HEK293T (cell line): ENCODE measurements at regions not wholly inside any gene's neighbourhood (a gene's known extent, or its start where the extent isn't known, plus 50 kb on each side); places are given as distances from the start of the nearest gene placed in this dataset.

ENCODE experiments used
- CTCF ChIA-PET: fragments of 350-600 bp; formaldehyde crosslinking; extraction: SDS; loops from one replicate; lab custom pipeline; 2021; ENCODE audit warnings: antibody characterized with exemption, inconsistent platforms; lab: Yijun Ruan, JAX
- POLR2A ChIA-PET: fragments of 350-600 bp; formaldehyde crosslinking; extraction: SDS; loops from one replicate; lab custom pipeline; 2020; ENCODE audit warnings: antibody characterized with exemption, inconsistent platforms; lab: Yijun Ruan, JAX
- DNase-seq: peaks from one replicate; pipeline ENCODE4 v3.0.0; 2012; ENCODE audit warnings: mixed read lengths; ENCODE audit errors: extremely low spot score
- ARNT ChIP-seq: fragments of 450-650 bp; IDR thresholded peaks from 2 replicates; pipeline ENCODE4 v1.6.1; 2017; ENCODE audit warnings: mild to moderate bottlenecking
- BHLHE40 ChIP-seq: fragments of 450-650 bp; IDR thresholded peaks from 2 replicates; pipeline ENCODE4 v1.6.1; 2016; ENCODE audit warnings: mild to moderate bottlenecking, moderate library complexity, borderline replicate concordance
- CTBP1 ChIP-seq: fragments of 450-650 bp; IDR thresholded peaks from 2 replicates; pipeline ENCODE4 v1.6.1; 2016; ENCODE audit warnings: borderline replicate concordance
- ELF4 ChIP-seq: fragments of 450-650 bp; IDR thresholded peaks from 2 replicates; pipeline ENCODE4 v1.6.1; 2017; ENCODE audit warnings: antibody characterized with exemption
- FOXA1 ChIP-seq: fragments of 450-650 bp; IDR thresholded peaks from 2 replicates; pipeline ENCODE4 v1.6.1; 2016; ENCODE audit warnings: mild to moderate bottlenecking
- FOXK2 ChIP-seq: fragments of 450-650 bp; IDR thresholded peaks from 2 replicates; pipeline ENCODE4 v1.6.1; 2016; ENCODE audit warnings: mild to moderate bottlenecking
- FOXM1 ChIP-seq: fragments of 450-650 bp; IDR thresholded peaks from 2 replicates; pipeline ENCODE4 v1.6.1; 2017; ENCODE audit warnings: mild to moderate bottlenecking, borderline replicate concordance
- HDGF ChIP-seq: fragments of 450-650 bp; IDR thresholded peaks from 2 replicates; pipeline ENCODE4 v1.6.1; 2017; ENCODE audit warnings: antibody characterized with exemption, borderline replicate concordance
- L3MBTL2 ChIP-seq: fragments of 450-650 bp; conservative IDR thresholded peaks from 2 replicates; pipeline ENCODE4 v1.6.1; 2016; ENCODE audit warnings: mild to moderate bottlenecking
- LEF1 ChIP-seq: fragments of 450-650 bp; IDR thresholded peaks from 2 replicates; pipeline ENCODE4 v1.6.1; 2017; ENCODE audit warnings: mild to moderate bottlenecking, borderline replicate concordance
- NFRKB ChIP-seq: fragments of 450-650 bp; IDR thresholded peaks from 2 replicates; pipeline ENCODE4 v1.6.1; 2016; ENCODE audit warnings: mild to moderate bottlenecking, moderate library complexity
- SP1 ChIP-seq: fragments of 450-650 bp; IDR thresholded peaks from 2 replicates; pipeline ENCODE4 v1.6.1; 2017
- SUZ12 ChIP-seq: fragments of 450-650 bp; IDR thresholded peaks from 2 replicates; pipeline ENCODE4 v1.6.1; 2016; ENCODE audit warnings: mild to moderate bottlenecking
- TARDBP ChIP-seq: fragments of 450-650 bp; IDR thresholded peaks from 2 replicates; pipeline ENCODE4 v1.6.1; 2016
- ZNF384 ChIP-seq: fragments of 450-650 bp; IDR thresholded peaks from 2 replicates; pipeline ENCODE4 v1.6.1; 2016
- TF ChIP-seq, protein P1 (sequence below): fragments of 450-650 bp; IDR thresholded peaks from 2 replicates; pipeline ENCODE4 v1.6.1; 2016

DNA sequence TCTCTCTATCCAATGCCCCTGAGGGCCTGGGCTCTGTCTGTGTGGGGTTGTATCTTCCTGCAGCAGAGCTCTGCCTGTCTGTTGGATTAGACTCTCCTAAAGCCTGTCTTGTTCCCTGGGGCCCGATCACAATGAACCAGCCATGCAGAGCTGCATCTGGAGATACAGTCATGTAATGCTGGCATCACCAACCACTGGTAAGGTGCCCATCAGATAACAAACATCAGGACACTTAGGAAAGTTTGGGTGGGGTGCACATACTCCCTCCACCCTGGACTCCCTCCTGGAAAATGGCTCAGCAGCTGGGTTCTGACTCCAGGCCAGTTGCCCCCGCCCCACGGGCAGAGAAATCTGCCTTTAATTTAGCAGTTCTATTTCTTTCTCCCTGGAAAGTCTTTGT, 61.3 kb upstream of the BRD7 start:
- DNase-seq = no peak
- TF ChIP-seq FOXM1 (no peak), ARNT (no peak), FOXK2 (no peak), SUZ12 (no peak), ELF4 (no peak), BHLHE40 (no peak), LEF1 (no peak), TARDBP (no peak)
- ChIA-PET POLR2A (no interaction called here), CTCF (no interaction called here)

GRCh38 chr16:50428742-50429141, 60.0 kb upstream of the BRD7 start:
- no peak for TF ChIP-seq TARDBP
- no peak for TF ChIP-seq FOXM1

GRCh38 chr16:50428116-50428515, 59.3 kb upstream of the BRD7 start:
- ChIA-PET CTCF (no interaction called here), POLR2A (no interaction called here)
- no peak for DNase-seq
- TF ChIP-seq L3MBTL2 (no peak), ELF4 (no peak), LEF1 (no peak), ZNF384 (no peak), SUZ12 (no peak), FOXK2 (no peak), HDGF (no peak), ARNT (no peak), TARDBP (no peak), SP1 (no peak), FOXA1 (no peak)
- TF ChIP-seq, protein P1, sequence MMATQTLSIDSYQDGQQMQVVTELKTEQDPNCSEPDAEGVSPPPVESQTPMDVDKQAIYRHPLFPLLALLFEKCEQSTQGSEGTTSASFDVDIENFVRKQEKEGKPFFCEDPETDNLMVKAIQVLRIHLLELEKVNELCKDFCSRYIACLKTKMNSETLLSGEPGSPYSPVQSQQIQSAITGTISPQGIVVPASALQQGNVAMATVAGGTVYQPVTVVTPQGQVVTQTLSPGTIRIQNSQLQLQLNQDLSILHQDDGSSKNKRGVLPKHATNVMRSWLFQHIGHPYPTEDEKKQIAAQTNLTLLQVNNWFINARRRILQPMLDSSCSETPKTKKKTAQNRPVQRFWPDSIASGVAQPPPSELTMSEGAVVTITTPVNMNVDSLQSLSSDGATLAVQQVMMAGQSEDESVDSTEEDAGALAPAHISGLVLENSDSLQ = no peak

More at GRCh38 chr16:50428742-50429141, 60.0 kb upstream of the BRD7 start:
- ChIA-PET CTCF (no interaction called here), POLR2A (no interaction called here)
- no peak for DNase-seq

DNA sequence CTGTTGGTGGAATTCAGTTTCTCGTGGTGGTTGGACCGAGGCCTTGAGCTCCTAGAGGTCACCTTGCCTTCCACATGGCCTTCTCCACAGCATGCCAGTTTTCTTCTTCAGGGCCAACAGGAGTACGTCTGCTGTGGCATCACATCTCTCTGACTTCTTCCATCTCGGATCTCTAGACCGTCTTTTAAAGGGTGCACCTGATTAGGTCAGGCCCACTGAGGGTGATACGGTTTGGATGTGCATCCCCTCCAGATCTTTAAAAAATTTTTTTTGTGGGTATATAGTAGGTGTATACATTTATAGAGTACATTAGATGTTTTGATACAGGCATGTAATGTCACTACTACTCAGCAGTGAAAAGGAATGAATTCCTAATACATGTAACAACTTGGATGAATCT, 58.3 kb upstream of the BRD7 start:
- CTCF ChIA-PET = no interaction called here
- TF ChIP-seq TARDBP (no peak), SUZ12 (no peak), FOXK2 (no peak), LEF1 (no peak), ARNT (no peak), NFRKB (no peak), CTBP1 (no peak), L3MBTL2 (no peak), SP1 (no peak), ZNF384 (no peak), FOXA1 (no peak)
- TF ChIP-seq, protein P1 = no peak
- no peak for DNase-seq
- POLR2A ChIA-PET = no interaction called here

DNA sequence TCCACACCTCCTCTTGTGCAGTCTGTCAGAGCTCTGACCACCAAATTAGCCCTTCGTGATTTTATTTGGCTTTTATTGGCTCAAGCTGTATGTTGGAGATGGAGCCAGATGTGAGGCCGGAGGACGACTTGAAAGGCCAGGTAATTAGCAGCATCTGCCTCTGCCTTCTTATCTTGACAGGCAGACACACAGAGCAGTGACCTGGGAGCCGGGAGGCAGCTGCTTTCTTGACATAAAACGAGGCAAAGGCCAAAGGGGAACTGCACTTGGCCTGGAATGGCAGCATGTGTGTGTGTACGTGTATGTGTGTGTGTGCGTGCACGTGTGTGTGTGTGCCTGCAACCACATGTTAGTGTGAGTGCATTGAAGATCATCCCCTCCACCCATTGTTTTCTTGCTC, 56.9 kb upstream of the BRD7 start:
- no peak for DNase-seq
- ChIA-PET POLR2A (no interaction called here), CTCF (no interaction called here)
- TF ChIP-seq FOXA1 (no peak), SUZ12 (no peak), BHLHE40 (no peak), FOXK2 (no peak), TARDBP (no peak), ARNT (no peak), NFRKB (no peak), FOXM1 (no peak), CTBP1 (no peak), HDGF (no peak), SP1 (no peak), ZNF384 (no peak), ELF4 (no peak), LEF1 (no peak), L3MBTL2 (no peak)
- TF ChIP-seq, protein P1 = no peak

DNA sequence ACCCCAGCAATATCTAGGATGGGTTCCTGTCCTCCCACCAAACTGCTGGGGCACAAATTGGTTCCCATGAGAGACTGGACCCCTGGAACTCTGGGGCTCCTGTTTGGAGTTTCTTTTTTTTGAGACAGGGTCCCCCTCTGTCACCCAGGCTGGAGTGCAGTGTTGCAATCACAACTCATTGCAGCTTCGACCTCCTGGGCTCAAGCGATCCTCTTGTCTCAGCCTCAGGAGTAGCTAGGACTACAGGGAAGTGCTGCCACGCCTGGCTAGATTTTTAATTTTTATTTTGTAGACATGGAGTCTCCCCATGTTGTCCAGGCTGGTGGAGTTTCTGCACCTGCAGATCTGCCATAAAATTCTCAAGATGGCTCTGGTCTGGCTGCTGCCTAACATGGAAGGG, 56.3 kb upstream of the BRD7 start:
- CTCF ChIA-PET = no interaction called here
- DNase-seq = no peak
- POLR2A ChIA-PET = no interaction called here
- TF ChIP-seq BHLHE40 (no peak), CTBP1 (no peak)

DNA sequence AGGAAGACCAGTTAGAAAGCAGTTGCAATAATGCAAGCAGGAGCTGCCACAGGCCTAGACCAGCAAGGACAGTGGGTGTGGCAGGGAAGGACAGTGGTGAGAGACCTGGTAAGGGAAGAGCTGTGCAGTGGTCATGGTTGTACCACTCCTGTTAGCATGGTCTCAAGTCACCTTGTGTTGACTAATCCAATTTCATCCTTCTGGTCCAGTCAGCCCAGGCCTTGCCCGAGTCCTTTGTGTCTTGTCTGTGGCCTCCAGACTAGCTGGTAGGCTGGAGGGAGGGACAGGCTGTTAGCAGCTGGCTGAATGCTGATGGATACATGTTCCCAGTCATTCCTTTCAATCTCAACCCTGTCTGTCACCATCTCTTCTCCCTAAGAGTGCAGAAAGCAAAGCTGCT, 54.1 kb upstream of the BRD7 start:
- ChIA-PET CTCF (no interaction called here), POLR2A (no interaction called here)
- TF ChIP-seq FOXM1 (no peak), SUZ12 (no peak), BHLHE40 (no peak), CTBP1 (no peak), L3MBTL2 (no peak), SP1 (no peak), ELF4 (no peak), LEF1 (no peak), NFRKB (no peak), TARDBP (no peak), ZNF384 (no peak), HDGF (no peak), FOXA1 (no peak), ARNT (no peak), FOXK2 (no peak)
- TF ChIP-seq, protein P1 = no peak
- DNase-seq = no peak
